ENCODE measurements at regions not wholly inside any gene's neighbourhood (a gene's known extent, or its start where the extent isn't known, plus 50 kb on each side); places are given as distances from the start of the nearest gene placed in this dataset.

GRCh38 chr14:51323492-51323891 lies 83.4 kb downstream of the TMX1 start:
- no peaks in the 10 kb centered on the region for H3K9me3 ChIP-seq (ENCODE audit: low read length)
- H3F3A ChIP-seq (ENCODE audit: insufficient read depth, low read length, poor library complexity, severe bottlenecking) = no peaks in the 10 kb centered on the region
- H2AFZ ChIP-seq (ENCODE audit: low read depth, low read length) = no peak overlapping the region
- H3K79me2 ChIP-seq (replicated peaks; ENCODE audit: insufficient read depth, low read length) = no peaks in the 10 kb centered on the region
- H3K4me3 ChIP-seq (ENCODE audit: low read length) = no peak overlapping the region
- H4K20me1 ChIP-seq (ENCODE audit: insufficient read depth) = no peaks in the 10 kb centered on the region
- no peak for TF ChIP-seq POLR2AphosphoS5 (IDR thresholded peaks at IDR 0.05)
- no peak for TF ChIP-seq TAF1 (IDR thresholded peaks at IDR 0.05; ENCODE audit: low read depth)
- TF ChIP-seq REST (IDR thresholded peaks at IDR 0.05; ENCODE audit: borderline replicate concordance) = no peak
- TF ChIP-seq RAD21 (conservative IDR thresholded peaks at IDR 0.05) = no peak
- no peak for TF ChIP-seq EP300 (conservative IDR thresholded peaks at IDR 0.05; ENCODE audit: poor library complexity, severe bottlenecking)
- TF ChIP-seq CTCF (IDR thresholded peaks at IDR 0.05; ENCODE audit: poor library complexity, severe bottlenecking) = no peak
- no peak for TF ChIP-seq SMC3 (conservative IDR thresholded peaks at IDR 0.05; ENCODE audit: poor library complexity)
- TF ChIP-seq MXI1 (conservative IDR thresholded peaks at IDR 0.05; ENCODE audit: poor library complexity, severe bottlenecking) = no peak
- TF ChIP-seq EZH2 (IDR thresholded peaks at IDR 0.05; ENCODE audit: borderline replicate concordance, insufficient read depth, low read length, poor library complexity, severe bottlenecking) = no peak
- H3K4me2 ChIP-seq (ENCODE audit: low read length) = no peak overlapping the region
- no peaks in the 10 kb centered on the region for H3K9me2 ChIP-seq (ENCODE audit: insufficient read depth, low read length)
- no peaks in the 10 kb centered on the region for H3K36me3 ChIP-seq (ENCODE audit: insufficient read depth, low read length)
- no peak overlapping the region for H3K27ac ChIP-seq (ENCODE audit: low read length)
- H3K27me3 ChIP-seq (ENCODE audit: insufficient read depth, low read depth, low read length) = no peaks in the 10 kb centered on the region
- no peak overlapping the region for H3K9ac ChIP-seq (ENCODE audit: low read length)

- H3K9me3 ChIP-seq (ENCODE audit: low read length) = no peaks in the 10 kb centered on the region
- no peak overlapping the region for H3K9ac ChIP-seq (ENCODE audit: low read length)
- H3K27me3 ChIP-seq (ENCODE audit: insufficient read depth, low read depth, low read length) = no peaks in the 10 kb centered on the region
- H3K9me2 ChIP-seq (ENCODE audit: insufficient read depth, low read length) = no peaks in the 10 kb centered on the region
- no peaks in the 10 kb centered on the region for H4K20me1 ChIP-seq (ENCODE audit: insufficient read depth)
- no peaks in the 10 kb centered on the region for H3F3A ChIP-seq (ENCODE audit: insufficient read depth, low read length, poor library complexity, severe bottlenecking)
- TF ChIP-seq EP300 (conservative IDR thresholded peaks at IDR 0.05; ENCODE audit: poor library complexity, severe bottlenecking) = no peak
- TF ChIP-seq REST (IDR thresholded peaks at IDR 0.05; ENCODE audit: borderline replicate concordance) = no peak
- H3K4me2 ChIP-seq (ENCODE audit: low read length) = no peak overlapping the region
- H3K4me3 ChIP-seq (ENCODE audit: low read length) = no peak overlapping the region
- no peaks in the 10 kb centered on the region for H3K79me2 ChIP-seq (replicated peaks; ENCODE audit: insufficient read depth, low read length)
- no peaks in the 10 kb centered on the region for H3K36me3 ChIP-seq (ENCODE audit: insufficient read depth, low read length)
- no peak overlapping the region for H3K27ac ChIP-seq (ENCODE audit: low read length)
- H2AFZ ChIP-seq (ENCODE audit: low read depth, low read length) = no peak overlapping the region
Measured at GRCh38 chr14:51327376-51327775, 87.3 kb downstream of the TMX1 start.
